GM12872 (cell line): ENCODE measurements at regions not wholly inside any gene's neighbourhood (a gene's known extent, or its start where the extent isn't known, plus 50 kb on each side); places are given as distances from the start of the nearest gene placed in this dataset.

Source experiments
- CTCF ChIP-seq: IDR thresholded peaks from 3 replicates; pipeline ENCODE4 v1.5.1; 2011; ENCODE audit warnings: low read depth, mild to moderate bottlenecking, low read length, moderate library complexity; ENCODE audit not compliant: insufficient read depth

- TF ChIP-seq CTCF, result no peak
These were observed 139.7 kb upstream of the POGK start for GRCh38 chr1:166699613-166700012.

DNA sequence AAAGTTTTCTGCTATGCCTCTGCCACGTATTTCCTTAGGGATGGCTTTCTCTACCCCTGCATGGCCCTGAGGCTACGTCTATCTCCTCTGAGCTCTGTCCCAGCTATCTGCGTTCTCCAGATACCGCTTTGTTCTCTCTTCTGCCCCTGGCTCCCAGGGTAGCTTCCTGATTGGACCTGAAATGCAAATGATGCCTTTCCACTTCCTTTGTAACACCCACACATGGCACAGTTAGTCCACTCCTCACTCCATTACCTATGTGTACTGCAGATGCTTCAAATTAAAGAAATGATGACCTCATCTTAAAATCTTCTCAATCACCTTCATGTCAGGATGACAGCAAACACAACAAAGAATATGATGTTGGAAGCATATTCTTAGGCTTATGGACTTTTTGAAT, 138.6 kb upstream of the POGK start:
- no peak for TF ChIP-seq CTCF

GRCh38 chr1:166701603-166702100, 137.6 kb upstream of the POGK start:
- no peak for TF ChIP-seq CTCF

GRCh38 chr1:166703141-166703540, 136.1 kb upstream of the POGK start:
- TF ChIP-seq CTCF, result no peak

- no peak for TF ChIP-seq CTCF
These were observed 135.4 kb upstream of the POGK start for GRCh38 chr1:166703726-166704462.

DNA sequence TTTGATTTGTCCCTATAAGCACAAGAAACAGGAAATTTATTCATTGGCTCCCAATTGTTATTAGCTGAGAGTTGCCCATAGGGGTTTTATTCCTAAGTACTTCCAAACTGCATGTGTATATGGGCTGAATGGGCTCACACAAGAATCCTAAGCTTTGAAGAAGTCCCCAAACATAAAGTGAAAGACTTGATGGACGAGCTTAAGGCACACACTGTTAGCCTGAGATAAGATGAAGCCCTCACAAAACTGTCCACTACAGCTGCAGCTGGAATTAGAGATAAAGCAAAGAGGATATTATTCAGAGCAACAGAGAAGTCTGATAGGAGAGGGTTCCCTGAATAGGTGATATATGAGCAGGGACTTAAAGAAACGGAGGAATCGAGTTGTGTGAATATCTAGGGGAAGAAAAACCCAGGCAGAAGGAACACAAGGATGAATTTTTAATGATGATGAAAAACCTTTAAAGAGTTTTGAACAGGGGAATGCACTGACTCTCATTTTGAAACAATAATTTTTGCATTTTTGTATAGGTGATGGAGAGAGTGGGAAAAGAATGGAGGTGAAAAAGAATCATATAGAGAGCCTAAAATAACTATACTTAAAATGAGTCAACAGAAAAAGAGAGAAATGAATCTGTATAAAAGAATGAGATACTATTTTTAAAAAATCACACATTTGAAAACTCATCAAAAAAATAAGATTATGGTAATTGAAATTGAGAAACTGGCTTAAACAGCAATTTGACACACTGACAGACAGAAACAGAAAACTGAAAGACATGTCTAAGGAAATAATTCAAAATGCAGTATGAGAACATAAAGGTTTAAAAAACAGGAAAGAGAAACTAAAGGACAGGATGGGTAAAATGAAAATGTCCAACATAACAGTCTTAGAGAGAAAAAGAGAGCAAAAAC, 133.6 kb upstream of the POGK start:
- no peak for TF ChIP-seq CTCF

DNA sequence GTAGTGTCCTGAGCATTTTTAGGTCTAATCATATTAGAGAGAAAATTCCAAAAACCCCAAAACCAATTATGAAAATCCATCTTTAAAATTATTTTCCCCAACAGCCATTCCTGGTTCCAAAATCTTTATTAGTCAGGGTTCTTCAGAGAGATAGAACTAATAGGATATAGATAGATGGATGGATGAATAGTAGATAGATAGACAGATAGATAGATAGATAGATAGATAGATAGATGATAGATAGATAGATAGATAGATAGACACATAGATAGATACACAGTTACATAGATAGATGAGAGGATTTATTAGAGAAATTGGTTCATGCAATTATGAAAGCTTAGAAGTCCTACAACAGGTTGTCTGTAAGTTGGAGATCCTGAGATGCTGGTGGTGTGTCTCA, 122.7 kb upstream of the POGK start:
- TF ChIP-seq CTCF, result no peak
